SJCRH30 (cell line): ENCODE measurements at regions not wholly inside any gene's neighbourhood (a gene's known extent, or its start where the extent isn't known, plus 50 kb on each side); places are given as distances from the start of the nearest gene placed in this dataset.

Source experiments
- DNase-seq, 2 experiments: peaks; one replicate each; pipeline ENCODE4 v3.0.0-alpha.2; 2015 to 2020
- H3K27ac ChIP-seq: fragments of 250-450 bp; sonication (Bioruptor Pico); 2 replicates; pipeline ENCODE4 v1.5.1; 2020; ENCODE audit warnings: mild to moderate bottlenecking, moderate library complexity
- H3K27me3 ChIP-seq: fragments of 250-450 bp; sonication (Bioruptor Pico); 2 replicates; pipeline ENCODE4 v1.5.1; 2020; ENCODE audit warnings: mild to moderate bottlenecking, moderate library complexity
- H3K36me3 ChIP-seq: fragments of 250-450 bp; sonication (Bioruptor Pico); 2 replicates; pipeline ENCODE4 v1.5.1; 2020; ENCODE audit warnings: mild to moderate bottlenecking, moderate library complexity
- H3K4me1 ChIP-seq: fragments of 250-450 bp; sonication (Bioruptor Pico); 2 replicates; pipeline ENCODE4 v1.5.1; 2020; ENCODE audit warnings: mild to moderate bottlenecking, moderate library complexity
- H3K4me3 ChIP-seq: fragments of 250-450 bp; sonication (Bioruptor Pico); 2 replicates; pipeline ENCODE4 v1.5.1; 2020; ENCODE audit warnings: mild to moderate bottlenecking, moderate library complexity
- H3K9me3 ChIP-seq: fragments of 250-450 bp; sonication (Bioruptor Pico); replicated peaks from 2 replicates; pipeline ENCODE4 v1.5.1; 2020; ENCODE audit warnings: mild to moderate bottlenecking, moderate library complexity

- no peaks in the 10 kb centered on the region for H3K9me3 ChIP-seq
- H3K4me3 ChIP-seq = no peak overlapping the region
- no peak for DNase-seq
- H3K36me3 ChIP-seq = no peaks in the 10 kb centered on the region
- no peaks in the 10 kb centered on the region for H3K27me3 ChIP-seq
- no peak overlapping the region for H3K27ac ChIP-seq
- no peaks in the 10 kb centered on the region for H3K4me1 ChIP-seq
Measured at GRCh38 chr10:52420656-52421055, 106.6 kb downstream of the DKK1 start.

GRCh38 chr10:52423369-52423768 is 109.3 kb downstream of the DKK1 start:
- no peak overlapping the region for H3K27ac ChIP-seq
- no peaks in the 10 kb centered on the region for H3K36me3 ChIP-seq
- no peaks in the 10 kb centered on the region for H3K4me1 ChIP-seq
- DNase-seq = peak in 1 of 2 experiments; percentile 4
- H3K27me3 ChIP-seq = no peaks in the 10 kb centered on the region
- H3K9me3 ChIP-seq = no peaks in the 10 kb centered on the region
- no peak overlapping the region for H3K4me3 ChIP-seq

GRCh38 chr10:52424341-52424740 is 110.3 kb downstream of the DKK1 start:
- DNase-seq = no peak
- Histone ChIP-seq H3K36me3 (no peaks in the 10 kb centered on the region), H3K4me1 (no peaks in the 10 kb centered on the region), H3K27ac (no peak overlapping the region), H3K4me3 (no peak overlapping the region), H3K9me3 (no peaks in the 10 kb centered on the region), H3K27me3 (no peaks in the 10 kb centered on the region)

GRCh38 chr10:52434734-52435133 is 120.7 kb downstream of the DKK1 start:
- Histone ChIP-seq H3K36me3 (no peaks in the 10 kb centered on the region), H3K9me3 (no peaks in the 10 kb centered on the region), H3K27me3 (no peaks in the 10 kb centered on the region), H3K27ac (no peak overlapping the region), H3K4me3 (no peak overlapping the region), H3K4me1 (no peaks in the 10 kb centered on the region)
- DNase-seq = no peak

GRCh38 chr10:52436664-52437063 is 122.6 kb downstream of the DKK1 start:
- no peak for DNase-seq
- Histone ChIP-seq H3K4me3 (no peak overlapping the region), H3K36me3 (no peaks in the 10 kb centered on the region), H3K27me3 (no peaks in the 10 kb centered on the region), H3K27ac (no peak overlapping the region), H3K9me3 (no peaks in the 10 kb centered on the region), H3K4me1 (no peaks in the 10 kb centered on the region)

- no peaks in the 10 kb centered on the region for H3K27me3 ChIP-seq
- no peak for DNase-seq
- H3K27ac ChIP-seq = no peak overlapping the region
Measured at GRCh38 chr10:52437205-52437646, 123.1 kb downstream of the DKK1 start.

GRCh38 chr10:52438119-52438518 is 124.0 kb downstream of the DKK1 start:
- no peak for DNase-seq
- Histone ChIP-seq H3K4me3 (no peak overlapping the region), H3K4me1 (no peaks in the 10 kb centered on the region), H3K27ac (no peak overlapping the region), H3K36me3 (no peaks in the 10 kb centered on the region), H3K27me3 (no peaks in the 10 kb centered on the region), H3K9me3 (no peaks in the 10 kb centered on the region)

More at GRCh38 chr10:52437205-52437646, 123.1 kb downstream of the DKK1 start:
- H3K9me3 ChIP-seq = no peaks in the 10 kb centered on the region
- no peaks in the 10 kb centered on the region for H3K4me1 ChIP-seq
- H3K36me3 ChIP-seq = no peaks in the 10 kb centered on the region
- no peak overlapping the region for H3K4me3 ChIP-seq

- no peak for DNase-seq
- H3K9me3 ChIP-seq = no peaks in the 10 kb centered on the region
Measured at GRCh38 chr10:52440612-52441285, 126.7 kb downstream of the DKK1 start.

GRCh38 chr10:52442576-52442975 is 128.5 kb downstream of the DKK1 start:
- H3K4me3 ChIP-seq = no peak overlapping the region
- H3K27ac ChIP-seq = no peak overlapping the region
- H3K36me3 ChIP-seq = no peaks in the 10 kb centered on the region
- H3K9me3 ChIP-seq = no peaks in the 10 kb centered on the region
- H3K27me3 ChIP-seq = no peaks in the 10 kb centered on the region
- DNase-seq = no peak
- H3K4me1 ChIP-seq = no peaks in the 10 kb centered on the region

More at GRCh38 chr10:52440612-52441285, 126.7 kb downstream of the DKK1 start:
- H3K27me3 ChIP-seq = no peaks in the 10 kb centered on the region
- no peaks in the 10 kb centered on the region for H3K36me3 ChIP-seq
- no peak overlapping the region for H3K27ac ChIP-seq
- H3K4me3 ChIP-seq = no peak overlapping the region
- no peaks in the 10 kb centered on the region for H3K4me1 ChIP-seq

GRCh38 chr10:52443419-52444388 is 129.6 kb downstream of the DKK1 start:
- Histone ChIP-seq H3K27me3 (no peaks in the 10 kb centered on the region), H3K36me3 (no peaks in the 10 kb centered on the region), H3K9me3 (no peaks in the 10 kb centered on the region), H3K4me1 (no peaks in the 10 kb centered on the region), H3K4me3 (no peak overlapping the region), H3K27ac (no peak overlapping the region)
- DNase-seq = no peak

GRCh38 chr10:52446391-52446790 is 132.3 kb downstream of the DKK1 start:
- H3K4me1 ChIP-seq = no peaks in the 10 kb centered on the region
- H3K27me3 ChIP-seq = no peaks in the 10 kb centered on the region
- no peak overlapping the region for H3K27ac ChIP-seq
- no peaks in the 10 kb centered on the region for H3K9me3 ChIP-seq
- H3K4me3 ChIP-seq = no peak overlapping the region
- H3K36me3 ChIP-seq = no peaks in the 10 kb centered on the region
- DNase-seq = no peak

GRCh38 chr10:52447931-52448353 is 133.9 kb downstream of the DKK1 start:
- no peak overlapping the region for H3K4me3 ChIP-seq
- no peaks in the 10 kb centered on the region for H3K4me1 ChIP-seq
- H3K9me3 ChIP-seq = no peaks in the 10 kb centered on the region
- no peak for DNase-seq
- no peaks in the 10 kb centered on the region for H3K27me3 ChIP-seq
- H3K36me3 ChIP-seq = no peaks in the 10 kb centered on the region
- no peak overlapping the region for H3K27ac ChIP-seq

- DNase-seq = no peak
- Histone ChIP-seq H3K27ac (no peak overlapping the region), H3K4me1 (no peaks in the 10 kb centered on the region), H3K9me3 (no peaks in the 10 kb centered on the region), H3K27me3 (no peaks in the 10 kb centered on the region), H3K36me3 (no peaks in the 10 kb centered on the region), H3K4me3 (no peak overlapping the region)
Measured at GRCh38 chr10:52450762-52451291, 136.7 kb downstream of the DKK1 start.

GRCh38 chr10:52451817-52452216 is 137.7 kb downstream of the DKK1 start:
- H3K27ac ChIP-seq = no peak overlapping the region
- H3K4me1 ChIP-seq = no peaks in the 10 kb centered on the region
- H3K4me3 ChIP-seq = no peak overlapping the region
- no peaks in the 10 kb centered on the region for H3K27me3 ChIP-seq
- H3K9me3 ChIP-seq = no peaks in the 10 kb centered on the region
- no peak for DNase-seq
- H3K36me3 ChIP-seq = no peaks in the 10 kb centered on the region
